PC-9 (cell line): ENCODE measurements at regions not wholly inside any gene's neighbourhood (a gene's known extent, or its start where the extent isn't known, plus 50 kb on each side); places are given as distances from the start of the nearest gene placed in this dataset.

Experiments used
- CTCF ChIP-seq: fragments of 200-600 bp; sonication (generic); conservative IDR thresholded peaks from 2 replicates; pipeline ENCODE4 v1.6.1; 2017; ENCODE audit warnings: mixed run types, antibody characterized with exemption, mild to moderate bottlenecking, moderate library complexity
- EZH2 ChIP-seq: fragments of 200-600 bp; sonication (generic); IDR thresholded peaks from 2 replicates; pipeline ENCODE4 v1.8.0; 2017; ENCODE audit warnings: antibody characterized with exemption, low read depth

- TF ChIP-seq CTCF, result no peak
- TF ChIP-seq EZH2, result no peak
These were observed 299.4 kb downstream of the ICE1 start for GRCh38 chr5:5721881-5722280.
